ENCODE measurements at regions not wholly inside any gene's neighbourhood (a gene's known extent, or its start where the extent isn't known, plus 50 kb on each side); places are given as distances from the start of the nearest gene placed in this dataset.
"Not testable (repeated sequence)": the region's sequence is repeated elsewhere in the genome, so short reads cannot be mapped to it uniquely, and the experiment has no call there.

GRCh38 chr15:57767481-57767880 is 61.0 kb downstream of the POLR2M start:
- ATAC-seq: no peak

GRCh38 chr15:57769266-57769665 is 62.8 kb downstream of the POLR2M start:
- no peak for ATAC-seq

- no peak for ATAC-seq
Observed at GRCh38 chr15:57770495-57770894, 64.0 kb downstream of the POLR2M start.

GRCh38 chr15:57772223-57772957 is 65.9 kb downstream of the POLR2M start:
- peak; percentile 62 for ATAC-seq

GRCh38 chr15:57773051-57773450 is 66.5 kb downstream of the POLR2M start:
- no peak for ATAC-seq

GRCh38 chr15:57777003-57777402 is 70.5 kb downstream of the POLR2M start:
- ATAC-seq: no peak

- ATAC-seq: no peak
Observed at GRCh38 chr15:57780471-57780870, 74.0 kb downstream of the POLR2M start.

GRCh38 chr15:57782731-57783130 is 76.2 kb downstream of the POLR2M start:
- no peak for ATAC-seq

GRCh38 chr15:57784081-57784511 is 77.6 kb downstream of the POLR2M start:
- ATAC-seq: no peak

- peak; percentile 64 for ATAC-seq
Observed at GRCh38 chr15:57785039-57785438, 78.5 kb downstream of the POLR2M start.

- peak; percentile 46 for ATAC-seq
Observed at GRCh38 chr15:57785959-57786358, 79.4 kb downstream of the POLR2M start.

- no peak for ATAC-seq
Observed at GRCh38 chr15:57789225-57789624, 82.7 kb downstream of the POLR2M start.

GRCh38 chr15:57792724-57793449 is 86.4 kb downstream of the POLR2M start:
- ATAC-seq: peak; percentile 80

GRCh38 chr15:57795261-57795660 is 88.7 kb downstream of the POLR2M start:
- ATAC-seq: no peak

- no peak for ATAC-seq
Observed at GRCh38 chr15:57796146-57796545, 89.6 kb downstream of the POLR2M start.

- no peak for ATAC-seq
Observed at GRCh38 chr15:57797110-57797509, 90.6 kb downstream of the POLR2M start.

GRCh38 chr15:57797568-57798267 is 91.2 kb downstream of the POLR2M start:
- no peak for ATAC-seq

- no peak for ATAC-seq
Observed at GRCh38 chr15:57806003-57806402, 99.5 kb downstream of the POLR2M start.

- not testable (repeated sequence) for ATAC-seq
Observed at GRCh38 chr15:57809285-57809684, 102.8 kb downstream of the POLR2M start.

GRCh38 chr15:57816599-57816998 is 110.1 kb downstream of the POLR2M start:
- no peak for ATAC-seq

GRCh38 chr15:57819646-57820045 is 113.1 kb downstream of the POLR2M start:
- no peak for ATAC-seq

GRCh38 chr15:57820119-57820518 is 113.6 kb downstream of the POLR2M start:
- ATAC-seq: no peak

GRCh38 chr15:57821826-57822225 is 115.3 kb downstream of the POLR2M start:
- ATAC-seq: no peak
